ENCODE measurements at regions not wholly inside any gene's neighbourhood (a gene's known extent, or its start where the extent isn't known, plus 50 kb on each side); places are given as distances from the start of the nearest gene placed in this dataset.

DNA sequence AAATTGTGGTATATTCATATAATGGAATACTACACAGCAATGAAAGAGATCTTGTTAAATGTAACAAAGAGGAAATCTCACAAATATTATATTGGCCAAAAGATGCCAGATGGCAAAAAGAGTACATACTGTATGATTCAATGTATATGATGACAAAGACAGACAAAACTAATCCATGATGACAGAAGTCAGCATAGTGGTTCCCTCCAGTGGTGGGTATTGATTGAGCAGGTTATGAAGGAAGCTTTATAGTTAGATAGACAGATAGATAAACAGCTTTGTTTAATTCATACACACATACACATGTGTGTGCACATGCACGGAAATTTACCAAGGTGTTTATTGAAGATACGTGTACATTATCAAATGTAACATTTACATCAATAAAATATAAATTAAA lies 74.4 kb upstream of the SMIM36 start:
- TF ChIP-seq POLR2AphosphoS5 (IDR thresholded peaks at IDR 0.05), result no peak
- TF ChIP-seq, protein P1, sequence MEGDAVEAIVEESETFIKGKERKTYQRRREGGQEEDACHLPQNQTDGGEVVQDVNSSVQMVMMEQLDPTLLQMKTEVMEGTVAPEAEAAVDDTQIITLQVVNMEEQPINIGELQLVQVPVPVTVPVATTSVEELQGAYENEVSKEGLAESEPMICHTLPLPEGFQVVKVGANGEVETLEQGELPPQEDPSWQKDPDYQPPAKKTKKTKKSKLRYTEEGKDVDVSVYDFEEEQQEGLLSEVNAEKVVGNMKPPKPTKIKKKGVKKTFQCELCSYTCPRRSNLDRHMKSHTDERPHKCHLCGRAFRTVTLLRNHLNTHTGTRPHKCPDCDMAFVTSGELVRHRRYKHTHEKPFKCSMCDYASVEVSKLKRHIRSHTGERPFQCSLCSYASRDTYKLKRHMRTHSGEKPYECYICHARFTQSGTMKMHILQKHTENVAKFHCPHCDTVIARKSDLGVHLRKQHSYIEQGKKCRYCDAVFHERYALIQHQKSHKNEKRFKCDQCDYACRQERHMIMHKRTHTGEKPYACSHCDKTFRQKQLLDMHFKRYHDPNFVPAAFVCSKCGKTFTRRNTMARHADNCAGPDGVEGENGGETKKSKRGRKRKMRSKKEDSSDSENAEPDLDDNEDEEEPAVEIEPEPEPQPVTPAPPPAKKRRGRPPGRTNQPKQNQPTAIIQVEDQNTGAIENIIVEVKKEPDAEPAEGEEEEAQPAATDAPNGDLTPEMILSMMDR (IDR thresholded peaks at IDR 0.05), result no peak
